T-helper 1 cell treated with Interleukin-12 subunit alpha and Interleukin-12 subunit beta and Interleukin-4 antibody, amounts not matched to agents 30 μg/mL and 1 μg/mL, for 36 hours (primary cell): ENCODE measurements at regions not wholly inside any gene's neighbourhood (a gene's known extent, or its start where the extent isn't known, plus 50 kb on each side); places are given as distances from the start of the nearest gene placed in this dataset.

Experiments used
- H3K27ac Mint-ChIP-seq: one replicate; pipeline ENCODE4 v1.8.0; 2021; ENCODE audit warnings: mild to moderate bottlenecking, mixed read lengths
- H3K27me3 Mint-ChIP-seq: one replicate; pipeline ENCODE4 v1.8.0; 2021; ENCODE audit warnings: low read depth, mixed read lengths
- H3K36me3 Mint-ChIP-seq: one replicate; pipeline ENCODE4 v1.8.0; 2021; ENCODE audit warnings: low read depth, mixed read lengths
- H3K4me1 Mint-ChIP-seq: one replicate; pipeline ENCODE4 v1.8.0; 2021; ENCODE audit warnings: low read depth, mixed read lengths
- H3K4me3 Mint-ChIP-seq: one replicate; pipeline ENCODE4 v1.8.0; 2021; ENCODE audit warnings: mild to moderate bottlenecking, moderate library complexity, mixed read lengths
- H3K9me3 Mint-ChIP-seq: one replicate; pipeline ENCODE4 v1.8.0; 2021; ENCODE audit warnings: mixed read lengths

DNA sequence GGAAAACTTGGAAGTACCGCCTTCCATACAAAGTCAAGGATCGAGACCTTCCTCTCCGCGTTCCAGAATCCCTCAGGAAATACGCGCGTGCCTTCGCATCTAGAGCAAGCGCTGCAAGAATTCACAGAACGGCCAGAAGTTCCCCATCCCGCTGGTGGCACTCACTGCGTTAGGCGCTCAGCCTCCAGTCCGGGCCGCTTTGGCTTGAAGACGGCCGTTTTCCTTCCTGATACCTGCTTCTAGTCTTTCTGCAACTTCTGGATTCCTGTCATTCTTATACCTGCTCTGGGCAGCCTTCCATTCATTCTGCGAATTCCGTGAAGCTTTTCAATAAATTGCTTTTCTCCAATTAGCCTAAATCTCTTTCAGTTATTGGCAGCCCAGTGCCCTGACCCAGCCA is 896.4 kb downstream of the TRIML1 start:
- Mint-ChIP-seq H3K27me3 (no peaks in the 10 kb centered on the region), H3K9me3 (peaks cover 18% of the 10 kb centered on the region), H3K4me3 (no peak overlapping the region), H3K36me3 (no peaks in the 10 kb centered on the region), H3K4me1 (no peaks in the 10 kb centered on the region), H3K27ac (no peak overlapping the region)

- Mint-ChIP-seq H3K36me3 (no peaks in the 10 kb centered on the region), H3K4me3 (no peak overlapping the region), H3K4me1 (no peaks in the 10 kb centered on the region), H3K27me3 (no peaks in the 10 kb centered on the region), H3K9me3 (peaks cover 18% of the 10 kb centered on the region), H3K27ac (no peak overlapping the region)
Observed at GRCh38 chr4:189036906-189037305, 897.7 kb downstream of the TRIML1 start.

- Mint-ChIP-seq H3K27ac (no peak overlapping the region), H3K36me3 (no peaks in the 10 kb centered on the region), H3K4me1 (no peaks in the 10 kb centered on the region), H3K27me3 (no peaks in the 10 kb centered on the region), H3K4me3 (no peak overlapping the region), H3K9me3 (peaks cover 4% of the 10 kb centered on the region)
Observed at GRCh38 chr4:189046642-189047041, 894.0 kb upstream of the FRG1 start.

- Mint-ChIP-seq H3K27ac (no peak overlapping the region), H3K27me3 (no peaks in the 10 kb centered on the region), H3K4me1 (no peaks in the 10 kb centered on the region), H3K36me3 (no peaks in the 10 kb centered on the region), H3K9me3 (no peaks in the 10 kb centered on the region), H3K4me3 (no peak overlapping the region)
Observed at GRCh38 chr4:189048119-189048518, 892.6 kb upstream of the FRG1 start.

GRCh38 chr4:189049682-189050081 is 891.0 kb upstream of the FRG1 start:
- Mint-ChIP-seq H3K27me3 (no peaks in the 10 kb centered on the region), H3K9me3 (no peaks in the 10 kb centered on the region), H3K4me1 (no peaks in the 10 kb centered on the region), H3K4me3 (no peak overlapping the region), H3K36me3 (no peaks in the 10 kb centered on the region), H3K27ac (no peak overlapping the region)

DNA sequence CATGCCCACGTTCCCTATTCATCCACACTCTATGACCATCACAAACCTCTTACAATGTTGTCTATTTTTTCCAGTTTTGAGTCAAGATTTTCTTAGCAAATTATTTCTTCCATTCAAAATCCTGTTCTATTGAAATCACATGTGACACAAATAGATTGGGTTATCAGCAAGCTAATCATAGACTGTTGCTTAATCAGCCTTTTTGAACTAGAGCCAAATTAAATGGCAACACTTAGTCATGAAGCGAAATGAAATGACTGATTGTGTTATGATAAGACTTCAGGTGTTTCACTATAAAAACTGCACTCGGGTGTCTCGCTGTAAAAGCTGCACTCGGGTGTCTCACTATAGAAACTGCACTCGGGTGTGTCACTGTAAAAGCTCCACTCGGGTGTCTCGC is 890.0 kb upstream of the FRG1 start:
- H3K4me3 Mint-ChIP-seq: no peak overlapping the region
- H3K4me1 Mint-ChIP-seq: no peaks in the 10 kb centered on the region
- no peaks in the 10 kb centered on the region for H3K9me3 Mint-ChIP-seq
- no peak overlapping the region for H3K27ac Mint-ChIP-seq
- H3K27me3 Mint-ChIP-seq: no peaks in the 10 kb centered on the region
- H3K36me3 Mint-ChIP-seq: no peaks in the 10 kb centered on the region

GRCh38 chr4:189053621-189054020 is 887.1 kb upstream of the FRG1 start:
- Mint-ChIP-seq H3K36me3 (no peaks in the 10 kb centered on the region), H3K4me1 (no peaks in the 10 kb centered on the region), H3K27ac (no peak overlapping the region)

DNA sequence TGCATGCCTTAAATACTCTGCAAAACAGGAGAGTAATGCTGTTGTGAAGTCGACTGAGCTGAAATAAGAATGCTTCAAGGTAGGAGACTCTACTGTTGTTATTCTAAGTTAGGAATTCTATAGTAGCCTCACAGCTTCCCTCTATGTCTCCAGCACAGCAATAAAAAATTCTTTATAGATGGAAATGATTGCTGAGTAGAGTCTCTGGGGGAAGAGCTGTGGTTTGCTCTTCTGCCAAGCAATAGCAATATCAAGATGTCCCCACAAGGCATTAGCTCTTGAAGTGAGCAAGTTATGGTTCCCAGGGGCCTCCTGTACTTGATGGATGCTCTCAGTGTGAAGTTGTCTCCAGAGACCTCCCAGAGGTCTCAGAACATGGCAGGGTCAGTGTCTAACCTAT is 880.6 kb upstream of the FRG1 start:
- Mint-ChIP-seq H3K4me3 (no peak overlapping the region), H3K9me3 (peaks cover 29% of the 10 kb centered on the region), H3K36me3 (no peaks in the 10 kb centered on the region)

More at GRCh38 chr4:189053621-189054020, 887.1 kb upstream of the FRG1 start:
- Mint-ChIP-seq H3K27me3 (no peaks in the 10 kb centered on the region), H3K4me3 (no peak overlapping the region), H3K9me3 (peaks cover 7% of the 10 kb centered on the region)

GRCh38 chr4:189062047-189062820 is 878.4 kb upstream of the FRG1 start:
- H3K9me3 Mint-ChIP-seq: peaks cover 37% of the 10 kb centered on the region
- H3K4me3 Mint-ChIP-seq: no peak overlapping the region
- H3K27me3 Mint-ChIP-seq: no peaks in the 10 kb centered on the region
- no peaks in the 10 kb centered on the region for H3K36me3 Mint-ChIP-seq
- no peaks in the 10 kb centered on the region for H3K4me1 Mint-ChIP-seq
- no peak overlapping the region for H3K27ac Mint-ChIP-seq

More for the DNA sequence above, 880.6 kb upstream of the FRG1 start:
- Mint-ChIP-seq H3K4me1 (no peaks in the 10 kb centered on the region), H3K27me3 (no peaks in the 10 kb centered on the region), H3K27ac (no peak overlapping the region)

DNA sequence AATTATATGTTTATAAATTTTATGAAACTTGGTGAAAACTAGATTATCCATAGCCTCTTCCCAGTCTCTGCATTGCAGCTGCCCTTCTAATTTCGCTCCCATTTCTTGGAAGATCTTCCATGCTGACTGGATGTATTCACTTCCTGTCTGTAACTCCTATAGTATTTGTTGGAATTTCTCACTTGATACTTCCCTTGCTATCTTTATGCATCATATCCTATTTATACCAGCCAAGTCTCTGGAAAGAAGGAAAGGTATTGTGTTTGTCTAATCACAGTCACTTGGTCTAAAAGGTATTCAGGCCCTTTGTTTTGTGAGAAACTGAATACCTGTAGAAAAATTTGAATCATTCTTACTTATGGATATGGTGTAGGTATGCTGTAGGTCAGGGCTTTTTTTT is 870.9 kb upstream of the FRG1 start:
- no peaks in the 10 kb centered on the region for H3K36me3 Mint-ChIP-seq
- H3K27me3 Mint-ChIP-seq: no peaks in the 10 kb centered on the region
- H3K4me1 Mint-ChIP-seq: no peaks in the 10 kb centered on the region
- H3K4me3 Mint-ChIP-seq: no peak overlapping the region
- peaks cover 20% of the 10 kb centered on the region for H3K9me3 Mint-ChIP-seq
- H3K27ac Mint-ChIP-seq: no peak overlapping the region

GRCh38 chr4:189071241-189071640 is 869.4 kb upstream of the FRG1 start:
- H3K4me3 Mint-ChIP-seq: no peak overlapping the region
- H3K4me1 Mint-ChIP-seq: no peaks in the 10 kb centered on the region
- H3K9me3 Mint-ChIP-seq: peaks cover 20% of the 10 kb centered on the region
- no peaks in the 10 kb centered on the region for H3K36me3 Mint-ChIP-seq
- no peaks in the 10 kb centered on the region for H3K27me3 Mint-ChIP-seq
- no peak overlapping the region for H3K27ac Mint-ChIP-seq

GRCh38 chr4:189073739-189074138 is 866.9 kb upstream of the FRG1 start:
- Mint-ChIP-seq H3K4me1 (no peaks in the 10 kb centered on the region), H3K4me3 (no peak overlapping the region), H3K27ac (no peak overlapping the region), H3K36me3 (no peaks in the 10 kb centered on the region), H3K9me3 (peaks cover 20% of the 10 kb centered on the region), H3K27me3 (no peaks in the 10 kb centered on the region)

DNA sequence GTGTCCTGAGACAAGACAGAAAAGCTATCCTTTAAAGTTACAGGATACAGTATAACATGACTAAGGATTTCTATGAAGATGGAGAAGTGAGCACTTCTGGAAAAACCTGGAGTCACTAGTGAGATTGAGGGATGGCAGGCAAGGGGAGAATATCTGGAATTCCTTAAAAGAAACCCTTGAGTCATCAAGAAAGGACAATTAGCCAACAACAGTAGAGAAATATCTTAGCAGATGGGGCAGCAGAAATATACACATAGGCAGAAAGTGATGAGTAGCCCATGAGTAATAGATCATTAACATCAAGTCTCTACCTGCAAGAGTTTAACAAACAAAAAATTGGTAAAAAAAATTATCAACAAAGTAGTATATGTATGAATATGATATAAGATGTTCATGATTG is 858.8 kb upstream of the FRG1 start:
- Mint-ChIP-seq H3K4me1 (no peaks in the 10 kb centered on the region), H3K36me3 (no peaks in the 10 kb centered on the region)

DNA sequence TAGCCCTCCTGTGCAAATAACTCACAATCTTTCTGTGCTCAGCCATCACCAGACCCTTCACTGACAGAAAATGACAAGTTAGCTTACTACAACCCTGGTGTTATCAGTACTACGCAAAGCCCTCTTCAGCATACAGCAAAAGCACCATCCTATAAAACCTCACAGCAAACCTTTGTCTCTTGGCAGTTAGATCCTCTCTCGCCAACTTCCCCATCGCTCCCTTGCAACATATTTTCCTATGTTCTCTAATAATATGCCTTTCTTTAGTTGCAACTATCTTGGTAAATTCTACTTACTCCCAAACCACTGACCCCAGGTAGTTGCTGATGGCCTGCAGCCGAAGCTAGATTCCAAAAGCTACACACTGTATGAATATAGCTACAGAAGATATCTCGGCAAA is 856.9 kb upstream of the FRG1 start:
- H3K27ac Mint-ChIP-seq: no peak overlapping the region
- no peaks in the 10 kb centered on the region for H3K4me1 Mint-ChIP-seq
- no peaks in the 10 kb centered on the region for H3K9me3 Mint-ChIP-seq
- H3K36me3 Mint-ChIP-seq: no peaks in the 10 kb centered on the region
- H3K27me3 Mint-ChIP-seq: no peaks in the 10 kb centered on the region
- H3K4me3 Mint-ChIP-seq: no peak overlapping the region

More for the DNA sequence above, 858.8 kb upstream of the FRG1 start:
- H3K27me3 Mint-ChIP-seq: no peaks in the 10 kb centered on the region
- no peak overlapping the region for H3K27ac Mint-ChIP-seq
- H3K9me3 Mint-ChIP-seq: no peaks in the 10 kb centered on the region
- H3K4me3 Mint-ChIP-seq: no peak overlapping the region

- Mint-ChIP-seq H3K4me1 (no peaks in the 10 kb centered on the region), H3K27me3 (no peaks in the 10 kb centered on the region), H3K36me3 (no peaks in the 10 kb centered on the region), H3K9me3 (no peaks in the 10 kb centered on the region), H3K4me3 (no peak overlapping the region), H3K27ac (no peak overlapping the region)
Observed at GRCh38 chr4:189084671-189085070, 856.0 kb upstream of the FRG1 start.

GRCh38 chr4:189087971-189088370 is 852.7 kb upstream of the FRG1 start:
- no peaks in the 10 kb centered on the region for H3K4me1 Mint-ChIP-seq
- H3K9me3 Mint-ChIP-seq: peaks cover 15% of the 10 kb centered on the region
- H3K27me3 Mint-ChIP-seq: no peaks in the 10 kb centered on the region
- H3K4me3 Mint-ChIP-seq: no peak overlapping the region
- no peak overlapping the region for H3K27ac Mint-ChIP-seq
- H3K36me3 Mint-ChIP-seq: no peaks in the 10 kb centered on the region
